ENCODE measurements at regions not wholly inside any gene's neighbourhood (a gene's known extent, or its start where the extent isn't known, plus 50 kb on each side); places are given as distances from the start of the nearest gene placed in this dataset.

- no peaks in the 10 kb centered on the region for H3K36me3 ChIP-seq (ENCODE audit: insufficient read depth, low read length)
- no peaks in the 10 kb centered on the region for H3K9me2 ChIP-seq (ENCODE audit: insufficient read depth, low read length)
- no peaks in the 10 kb centered on the region for H3K27me3 ChIP-seq (ENCODE audit: insufficient read depth, low read depth, low read length)
- H3K27ac ChIP-seq (ENCODE audit: low read length) = no peak overlapping the region
- H4K20me1 ChIP-seq (ENCODE audit: insufficient read depth) = no peaks in the 10 kb centered on the region
- H3K9me3 ChIP-seq (ENCODE audit: low read length) = peaks cover 4% of the 10 kb centered on the region
- no peaks in the 10 kb centered on the region for H3K79me2 ChIP-seq (replicated peaks; ENCODE audit: insufficient read depth, low read length)
- no peak overlapping the region for H3K4me2 ChIP-seq (ENCODE audit: low read length)
- no peak overlapping the region for H3K9ac ChIP-seq (ENCODE audit: low read length)
- no peaks in the 10 kb centered on the region for H3F3A ChIP-seq (ENCODE audit: insufficient read depth, low read length, poor library complexity, severe bottlenecking)
- H2AFZ ChIP-seq (ENCODE audit: low read depth, low read length) = no peak overlapping the region
- H3K4me3 ChIP-seq (ENCODE audit: low read length) = no peak overlapping the region
- TF ChIP-seq TAF1 (IDR thresholded peaks at IDR 0.05; ENCODE audit: low read depth) (no peak), EZH2 (IDR thresholded peaks at IDR 0.05; ENCODE audit: borderline replicate concordance, insufficient read depth, low read length, poor library complexity, severe bottlenecking) (no peak), CTCF (IDR thresholded peaks at IDR 0.05; ENCODE audit: poor library complexity, severe bottlenecking) (no peak), POLR2AphosphoS5 (IDR thresholded peaks at IDR 0.05) (no peak), RAD21 (conservative IDR thresholded peaks at IDR 0.05) (no peak), REST (IDR thresholded peaks at IDR 0.05; ENCODE audit: borderline replicate concordance) (no peak), SMC3 (conservative IDR thresholded peaks at IDR 0.05; ENCODE audit: poor library complexity) (no peak), EP300 (conservative IDR thresholded peaks at IDR 0.05; ENCODE audit: poor library complexity, severe bottlenecking) (no peak)
Measured at GRCh38 chr5:166712447-166713185, 1578.8 kb upstream of the WWC1 start.

GRCh38 chr5:166713295-166713694 is 1578.2 kb upstream of the WWC1 start:
- Histone ChIP-seq H3K9me2 (ENCODE audit: insufficient read depth, low read length) (no peaks in the 10 kb centered on the region), H3K4me2 (ENCODE audit: low read length) (no peak overlapping the region), H3K36me3 (ENCODE audit: insufficient read depth, low read length) (no peaks in the 10 kb centered on the region), H2AFZ (ENCODE audit: low read depth, low read length) (no peak overlapping the region), H3K9me3 (ENCODE audit: low read length) (peaks cover 4% of the 10 kb centered on the region), H3K4me3 (ENCODE audit: low read length) (no peak overlapping the region), H4K20me1 (ENCODE audit: insufficient read depth) (no peaks in the 10 kb centered on the region), H3K79me2 (replicated peaks; ENCODE audit: insufficient read depth, low read length) (no peaks in the 10 kb centered on the region), H3K9ac (ENCODE audit: low read length) (no peak overlapping the region), H3K27ac (ENCODE audit: low read length) (no peak overlapping the region), H3K27me3 (ENCODE audit: insufficient read depth, low read depth, low read length) (no peaks in the 10 kb centered on the region), H3F3A (ENCODE audit: insufficient read depth, low read length, poor library complexity, severe bottlenecking) (no peaks in the 10 kb centered on the region)
- no peak for TF ChIP-seq EP300 (conservative IDR thresholded peaks at IDR 0.05; ENCODE audit: poor library complexity, severe bottlenecking)
- no peak for TF ChIP-seq POLR2AphosphoS5 (IDR thresholded peaks at IDR 0.05)
- TF ChIP-seq CTCF (IDR thresholded peaks at IDR 0.05; ENCODE audit: poor library complexity, severe bottlenecking) = no peak
- no peak for TF ChIP-seq RAD21 (conservative IDR thresholded peaks at IDR 0.05)
